ENCODE measurements at regions not wholly inside any gene's neighbourhood (a gene's known extent, or its start where the extent isn't known, plus 50 kb on each side); places are given as distances from the start of the nearest gene placed in this dataset.

- Histone ChIP-seq H3K27me3 (no peaks in the 10 kb centered on the region), H3K9me3 (replicated peaks in 1 of 3) (no peaks in the 10 kb centered on the region), H3K27ac (no peak overlapping the region), H3K4me3 (no peak overlapping the region), H3K4me1 (replicated peaks in 1 of 2) (no peaks in the 10 kb centered on the region), H3K36me3 (replicated peaks in 1 of 2) (no peaks in the 10 kb centered on the region)
- whole genome bisulfite sequencing, 4 donors = 59 to 70% (median 68%) methylated on average over 6 of the region's 6 CpGs
- no peak for DNase-seq
- TF ChIP-seq, protein P1, sequence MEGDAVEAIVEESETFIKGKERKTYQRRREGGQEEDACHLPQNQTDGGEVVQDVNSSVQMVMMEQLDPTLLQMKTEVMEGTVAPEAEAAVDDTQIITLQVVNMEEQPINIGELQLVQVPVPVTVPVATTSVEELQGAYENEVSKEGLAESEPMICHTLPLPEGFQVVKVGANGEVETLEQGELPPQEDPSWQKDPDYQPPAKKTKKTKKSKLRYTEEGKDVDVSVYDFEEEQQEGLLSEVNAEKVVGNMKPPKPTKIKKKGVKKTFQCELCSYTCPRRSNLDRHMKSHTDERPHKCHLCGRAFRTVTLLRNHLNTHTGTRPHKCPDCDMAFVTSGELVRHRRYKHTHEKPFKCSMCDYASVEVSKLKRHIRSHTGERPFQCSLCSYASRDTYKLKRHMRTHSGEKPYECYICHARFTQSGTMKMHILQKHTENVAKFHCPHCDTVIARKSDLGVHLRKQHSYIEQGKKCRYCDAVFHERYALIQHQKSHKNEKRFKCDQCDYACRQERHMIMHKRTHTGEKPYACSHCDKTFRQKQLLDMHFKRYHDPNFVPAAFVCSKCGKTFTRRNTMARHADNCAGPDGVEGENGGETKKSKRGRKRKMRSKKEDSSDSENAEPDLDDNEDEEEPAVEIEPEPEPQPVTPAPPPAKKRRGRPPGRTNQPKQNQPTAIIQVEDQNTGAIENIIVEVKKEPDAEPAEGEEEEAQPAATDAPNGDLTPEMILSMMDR (IDR thresholded peaks at IDR 0.05) = no peak
- TF ChIP-seq POLR2A (IDR thresholded peaks at IDR 0.05) = no peak
- intact Hi-C loops (cut with DNase I) = no loop called here
Measured at GRCh38 chr1:37085393-37085792, 51.1 kb upstream of the GRIK3 start.

DNA sequence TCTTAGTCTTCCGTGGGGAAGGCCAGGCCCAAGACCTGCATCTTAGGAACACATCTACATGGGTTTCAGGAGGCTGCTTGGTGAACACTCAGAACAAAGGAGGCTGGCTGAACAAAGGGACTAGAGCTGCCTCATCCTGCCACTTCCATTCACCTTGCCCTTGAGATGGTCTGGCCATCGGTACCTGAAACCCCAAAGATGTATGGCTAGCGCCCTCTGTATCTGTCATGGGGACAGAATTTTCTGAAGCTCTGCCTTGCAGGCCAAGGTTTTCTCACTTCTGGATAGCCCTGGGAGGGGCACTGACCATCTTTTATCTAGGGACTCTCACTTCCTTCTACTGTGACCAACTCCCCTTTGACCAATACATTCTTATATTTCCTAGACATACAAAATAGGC, 55.4 kb upstream of the GRIK3 start:
- H3K4me3 ChIP-seq = no peak overlapping the region
- no peaks in the 10 kb centered on the region for H3K4me1 ChIP-seq (replicated peaks in 1 of 2)
- H3K27me3 ChIP-seq = peaks cover 4% of the 10 kb centered on the region
- H3K36me3 ChIP-seq (replicated peaks in 1 of 2) = no peaks in the 10 kb centered on the region
- no peak for TF ChIP-seq POLR2A (IDR thresholded peaks at IDR 0.05)
- TF ChIP-seq, protein P1 (IDR thresholded peaks at IDR 0.05) = no peak
- H3K27ac ChIP-seq = no peak overlapping the region
- intact Hi-C loops (cut with DNase I) = no loop called here
- no peaks in the 10 kb centered on the region for H3K9me3 ChIP-seq (replicated peaks in 1 of 3)
- 49 to 84% (median 69%) methylated on average over 3 of the region's 3 CpGs for WGBS, 4 donors
- DNase-seq = no peak

DNA sequence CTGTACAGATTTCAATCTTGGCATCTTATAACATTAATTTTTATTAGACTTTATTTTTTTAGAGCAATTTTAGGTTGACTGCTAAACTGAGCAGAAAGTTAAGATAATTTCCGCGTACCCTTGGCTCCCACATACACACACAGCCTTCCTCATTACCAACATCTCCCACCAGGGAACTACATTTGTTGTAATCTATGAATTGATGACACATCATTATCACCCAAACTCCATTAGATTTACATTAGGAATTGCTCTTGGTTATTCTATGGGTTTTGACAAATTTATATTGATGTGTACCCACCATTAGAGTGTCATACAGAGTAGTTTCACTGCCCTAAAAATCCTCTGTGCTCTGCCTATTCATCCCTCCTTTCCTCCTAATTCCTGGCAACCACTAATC, 56.4 kb upstream of the GRIK3 start:
- no peak overlapping the region for H3K4me3 ChIP-seq
- 90 to 98% (median 91%) methylated on average over 2 of the region's 2 CpGs for WGBS, 4 donors
- no peak for DNase-seq
- H3K4me1 ChIP-seq (replicated peaks in 1 of 2) = no peaks in the 10 kb centered on the region
- H3K27ac ChIP-seq = no peak overlapping the region
- H3K36me3 ChIP-seq (replicated peaks in 1 of 2) = no peaks in the 10 kb centered on the region
- no peaks in the 10 kb centered on the region for H3K9me3 ChIP-seq (replicated peaks in 1 of 3)
- peaks cover 4% of the 10 kb centered on the region for H3K27me3 ChIP-seq
- intact Hi-C loops (cut with DNase I) = no loop called here
- TF ChIP-seq, protein P1 (IDR thresholded peaks at IDR 0.05) = no peak
- no peak for TF ChIP-seq POLR2A (IDR thresholded peaks at IDR 0.05)

DNA sequence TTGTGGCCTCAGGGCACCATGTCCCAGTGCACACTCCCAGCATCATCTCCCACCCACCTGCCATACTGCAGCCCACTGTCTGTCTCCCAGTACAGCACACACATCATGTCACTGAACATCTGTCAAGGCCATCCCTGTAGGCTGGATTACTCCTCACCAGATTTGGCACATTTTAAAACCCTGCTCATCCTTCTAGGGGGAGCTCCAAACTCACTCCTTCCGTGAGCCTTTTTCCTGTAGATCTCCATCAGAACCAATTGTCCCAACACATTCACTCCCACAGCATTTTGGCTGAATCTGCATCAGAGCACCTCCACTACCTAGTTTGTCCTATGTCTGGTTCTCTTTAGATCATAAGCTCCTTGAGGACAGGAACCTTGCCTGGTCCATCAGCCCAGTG, 58.6 kb upstream of the GRIK3 start:
- H3K27me3 ChIP-seq = peaks cover 4% of the 10 kb centered on the region
- H3K4me1 ChIP-seq (replicated peaks in 1 of 2) = no peaks in the 10 kb centered on the region
- H3K4me3 ChIP-seq = no peak overlapping the region
- DNase-seq = no peak
- no peaks in the 10 kb centered on the region for H3K9me3 ChIP-seq (replicated peaks in 1 of 3)
- WGBS, 4 donors = 44 to 60% (median 50%) methylated on average over 1 of the region's 1 CpG
- intact Hi-C loops (cut with DNase I) = no loop called here
- H3K36me3 ChIP-seq (replicated peaks in 1 of 2) = no peaks in the 10 kb centered on the region
- TF ChIP-seq POLR2A (IDR thresholded peaks at IDR 0.05) = no peak
- TF ChIP-seq, protein P1 (IDR thresholded peaks at IDR 0.05) = no peak
- H3K27ac ChIP-seq = no peak overlapping the region
